NCI-H2171 (cell line): ENCODE measurements at regions not wholly inside any gene's neighbourhood (a gene's known extent, or its start where the extent isn't known, plus 50 kb on each side); places are given as distances from the start of the nearest gene placed in this dataset.

Experiments
- DNase-seq: peaks from one replicate; lab custom pipeline; 2025; lab: John Stamatoyannopoulos, UW

DNA sequence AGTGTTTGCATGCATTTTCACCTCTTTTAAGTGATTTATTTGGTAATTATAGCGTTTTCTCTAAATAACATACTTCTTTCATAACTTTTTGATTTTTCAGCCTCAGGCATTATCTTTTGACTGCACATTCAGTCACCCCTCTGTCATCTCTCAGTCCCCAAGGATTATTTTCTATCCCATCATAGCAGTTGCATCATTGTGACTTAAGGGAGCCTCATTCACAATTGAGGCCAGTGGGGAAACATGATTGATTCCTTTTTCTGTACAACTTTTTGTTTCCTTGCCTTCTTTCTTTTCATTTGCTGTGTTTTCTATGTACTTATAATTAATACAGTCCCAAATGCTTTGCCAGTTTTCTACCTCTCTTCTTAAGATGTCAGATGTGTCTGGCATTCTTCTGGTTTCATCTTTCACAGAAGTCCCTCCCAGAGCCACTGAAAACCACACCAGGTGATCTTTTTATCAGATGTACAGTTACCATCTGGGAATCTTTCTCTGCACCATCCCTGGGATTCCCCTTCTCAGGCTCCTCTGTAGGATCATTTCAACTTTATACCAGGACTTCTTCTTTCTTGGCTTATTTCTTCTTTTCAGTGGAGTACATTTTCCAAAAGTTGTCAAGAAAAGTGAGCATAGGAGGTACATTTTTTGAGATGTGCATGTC is 151.4 kb downstream of the RAP2B start:
- DNase-seq, result no peak

DNA sequence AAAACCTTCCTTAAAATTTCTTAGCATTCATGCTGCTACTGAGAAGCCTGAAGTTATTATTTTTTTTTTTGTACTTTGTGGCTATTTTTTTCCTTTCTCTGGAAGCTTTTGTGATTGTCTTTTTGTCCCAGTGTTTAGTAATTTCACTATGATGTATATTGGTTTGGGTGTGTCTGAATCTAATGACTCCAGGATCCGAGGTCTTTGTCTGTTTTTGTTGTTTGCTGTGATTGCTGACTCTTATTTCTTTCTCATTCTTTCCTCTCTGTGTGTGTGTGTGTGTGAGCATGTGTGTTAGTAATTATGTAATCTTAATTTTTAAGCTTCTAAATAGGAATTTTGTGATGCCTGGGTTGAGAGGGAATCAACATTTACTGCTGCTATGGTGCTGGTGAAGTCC is 152.0 kb downstream of the RAP2B start:
- DNase-seq, result no peak

DNA sequence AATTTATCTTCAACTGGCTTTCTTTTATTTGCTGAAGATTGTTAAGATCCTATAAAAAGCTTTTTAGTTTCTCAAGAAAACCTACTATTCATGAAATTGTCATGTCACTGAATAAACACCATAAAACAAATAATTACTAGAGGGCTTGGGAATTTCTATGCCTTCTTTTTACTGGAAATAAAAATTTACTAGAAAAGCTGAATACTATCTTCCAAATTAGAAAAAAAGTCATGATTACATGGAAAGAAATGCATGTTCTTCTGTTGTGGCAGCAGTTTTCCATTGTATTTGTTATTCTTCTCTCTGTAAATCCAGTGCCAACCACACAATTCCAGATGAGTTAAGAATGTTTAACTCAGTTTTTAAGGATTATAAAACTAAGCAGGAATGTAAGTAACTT is 153.8 kb downstream of the RAP2B start:
- no peak for DNase-seq

DNA sequence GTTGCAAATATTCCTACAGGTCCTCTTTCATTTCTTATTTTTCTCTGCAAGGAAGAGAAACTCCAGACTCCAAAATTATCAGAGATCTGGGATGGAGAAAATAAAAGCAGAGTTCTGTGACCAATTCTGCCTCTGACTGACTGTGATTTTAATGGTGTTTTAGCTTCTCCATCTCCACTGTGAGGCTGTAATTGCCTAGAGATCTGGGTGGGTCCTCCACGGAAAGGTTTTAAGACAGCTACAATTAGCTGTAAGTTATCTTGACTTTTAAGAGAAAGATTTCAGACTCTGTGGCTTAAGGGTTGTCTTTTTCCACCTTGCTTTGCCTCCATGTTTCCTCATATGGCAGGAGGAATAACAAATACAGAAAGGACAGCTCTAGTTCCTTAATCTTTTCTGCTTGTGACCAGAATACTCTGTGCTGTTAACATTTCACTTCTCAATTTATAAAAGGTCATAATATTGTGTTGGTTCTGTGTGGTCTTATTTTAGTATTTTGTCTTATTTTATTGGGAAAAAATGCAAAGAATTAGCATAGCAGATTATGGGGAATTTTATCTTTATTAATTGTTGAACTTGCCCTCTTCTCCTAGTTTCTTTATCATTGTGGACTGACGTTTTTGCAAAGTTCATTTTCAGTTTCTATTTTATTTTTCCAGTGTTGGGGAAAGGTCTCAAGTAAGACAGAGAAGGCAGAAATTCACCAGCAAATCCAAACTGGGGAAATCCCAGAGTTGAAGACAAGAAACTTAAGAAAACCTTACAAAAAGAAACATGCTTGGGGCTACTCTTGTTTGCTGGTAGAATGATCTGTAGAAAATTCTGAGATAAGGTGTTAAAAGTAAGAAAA is 157.9 kb downstream of the RAP2B start:
- DNase-seq, result no peak

DNA sequence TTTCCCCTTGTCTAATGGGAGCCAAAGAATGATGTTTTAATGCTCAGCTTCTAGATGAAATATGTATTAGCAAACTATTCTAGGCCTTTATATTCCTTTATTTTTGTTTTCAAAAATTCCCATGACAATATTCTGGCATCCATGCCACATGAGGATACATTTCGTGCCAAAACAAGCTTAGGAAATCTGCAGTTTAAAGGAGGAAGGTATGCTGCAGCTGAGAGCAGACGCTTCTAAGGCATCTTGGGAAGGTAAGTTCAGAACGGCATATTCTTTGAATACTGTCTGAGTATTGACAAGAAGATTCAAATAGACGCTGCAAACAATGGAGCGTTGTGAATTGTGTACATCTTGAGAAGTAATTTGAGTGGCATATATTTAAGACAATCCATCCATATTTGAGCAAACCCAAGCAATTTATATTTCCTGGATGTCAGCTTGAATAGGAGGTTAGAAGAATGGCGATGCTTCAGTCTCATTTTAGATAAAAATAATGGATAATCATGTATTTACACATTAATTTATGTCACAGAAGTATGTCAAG is 158.6 kb downstream of the RAP2B start:
- no peak for DNase-seq

DNA sequence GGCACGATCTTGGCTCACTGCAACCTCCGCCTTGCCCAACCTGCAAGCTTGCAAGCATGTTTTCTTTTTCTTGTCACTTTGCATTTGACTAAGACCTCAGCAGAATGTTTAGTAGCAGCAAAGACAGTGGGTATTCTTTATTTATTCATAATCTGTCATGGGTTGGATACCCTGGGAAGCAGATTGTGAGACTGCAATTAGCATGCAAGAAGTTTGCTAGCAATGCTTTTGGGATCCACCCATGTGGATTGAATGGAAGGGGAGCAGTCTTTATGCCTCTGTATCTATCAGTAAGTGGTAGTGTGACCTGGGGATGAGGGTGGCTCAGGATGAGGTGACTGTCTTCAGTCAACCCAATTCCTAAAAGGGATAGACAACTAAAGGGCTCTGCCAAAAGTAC is 166.7 kb downstream of the RAP2B start:
- DNase-seq, result no peak

DNA sequence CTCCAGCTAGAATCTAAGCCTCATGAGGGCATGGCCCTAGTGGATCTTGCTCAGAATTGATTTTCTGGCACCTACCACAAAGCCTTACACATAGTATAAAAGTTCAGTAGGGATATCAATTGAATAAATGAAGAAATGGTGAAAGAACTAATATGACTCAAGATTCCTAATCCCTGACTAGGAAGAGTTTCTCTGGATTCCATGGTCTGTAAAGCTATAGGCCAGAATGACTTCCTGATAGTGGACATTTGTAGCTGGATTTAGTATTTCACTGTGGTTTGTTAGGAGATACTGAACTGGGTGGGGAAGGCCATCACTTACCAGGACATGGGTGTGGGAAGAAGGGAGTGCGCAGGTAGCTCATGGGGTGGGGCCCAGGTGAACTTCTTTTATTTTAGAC is 168.9 kb downstream of the RAP2B start:
- DNase-seq, result no peak

DNA sequence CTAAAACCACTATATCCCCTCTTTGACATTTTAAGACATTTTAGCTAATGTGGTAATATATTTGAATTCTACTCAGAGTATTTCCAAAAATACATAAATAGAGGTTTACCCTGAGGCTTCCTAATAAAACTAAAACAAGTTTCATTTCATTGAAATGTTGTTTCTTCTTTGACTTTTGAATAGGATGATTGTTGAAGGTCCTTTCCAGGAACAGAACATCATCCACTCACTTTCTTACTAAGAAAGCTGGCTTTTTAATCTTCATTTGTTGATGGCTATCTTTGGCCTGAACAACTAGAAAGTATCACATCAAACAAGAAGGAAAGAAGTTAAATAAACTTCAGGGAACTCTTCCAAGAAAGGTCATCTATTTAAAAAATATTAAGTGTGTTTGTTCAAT is 169.7 kb downstream of the RAP2B start:
- DNase-seq, result no peak

DNA sequence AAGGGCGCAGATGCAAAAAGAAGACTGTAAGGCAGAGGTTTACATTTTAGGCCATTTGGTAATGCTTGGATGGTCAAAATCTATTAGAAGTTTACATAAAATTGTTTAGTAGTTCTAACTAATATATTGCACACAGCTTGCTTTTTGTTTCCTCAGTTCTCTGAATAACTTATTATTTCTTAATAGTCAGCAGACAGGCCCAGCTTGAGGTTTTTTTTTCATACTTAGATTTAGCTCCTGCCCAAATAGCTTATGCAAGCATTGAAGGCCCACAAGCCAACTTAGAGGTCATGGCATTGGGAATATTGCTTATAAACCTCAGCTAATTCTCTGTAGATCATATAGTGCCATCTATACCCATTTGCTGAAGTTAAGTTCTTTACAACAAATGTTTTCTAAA is 172.5 kb downstream of the RAP2B start:
- DNase-seq, result no peak

DNA sequence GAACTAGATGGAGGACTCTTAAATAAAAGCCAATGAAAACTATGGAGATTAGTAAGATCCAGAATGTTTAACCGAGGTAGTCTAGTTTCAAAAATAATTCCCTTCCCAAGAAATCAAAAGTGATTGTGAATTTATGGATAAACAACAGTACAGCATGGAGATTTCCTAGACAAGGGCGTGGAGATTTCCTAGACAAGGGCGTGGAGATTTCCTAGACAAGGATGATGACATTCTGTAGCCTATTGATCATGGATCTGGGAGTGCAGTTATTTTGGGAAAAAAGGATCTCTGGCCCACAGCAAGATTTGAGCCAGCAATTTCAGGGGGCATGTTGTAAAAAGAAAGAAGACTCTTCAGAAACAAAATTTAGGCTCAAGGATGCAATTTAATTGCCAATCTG is 175.3 kb downstream of the RAP2B start:
- no peak for DNase-seq

DNA sequence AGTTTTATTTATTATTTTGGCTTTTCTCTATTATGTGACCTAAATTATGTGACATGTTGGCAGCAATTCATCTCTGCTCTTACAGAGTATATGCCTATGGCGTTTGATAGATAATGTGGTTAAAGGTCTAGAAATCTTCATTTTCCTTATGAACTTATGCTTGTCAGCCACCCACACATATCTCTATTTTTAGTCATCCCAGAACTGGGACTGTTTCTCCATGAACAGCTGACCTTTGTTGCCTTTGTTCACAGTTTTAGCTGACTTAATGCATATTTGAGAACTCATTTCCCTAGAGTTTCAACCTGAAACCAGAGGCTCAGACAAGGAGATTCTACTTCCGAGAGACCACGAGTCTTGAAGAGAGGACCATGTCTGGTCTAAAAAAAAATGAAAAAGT is 176.5 kb downstream of the RAP2B start:
- no peak for DNase-seq

DNA sequence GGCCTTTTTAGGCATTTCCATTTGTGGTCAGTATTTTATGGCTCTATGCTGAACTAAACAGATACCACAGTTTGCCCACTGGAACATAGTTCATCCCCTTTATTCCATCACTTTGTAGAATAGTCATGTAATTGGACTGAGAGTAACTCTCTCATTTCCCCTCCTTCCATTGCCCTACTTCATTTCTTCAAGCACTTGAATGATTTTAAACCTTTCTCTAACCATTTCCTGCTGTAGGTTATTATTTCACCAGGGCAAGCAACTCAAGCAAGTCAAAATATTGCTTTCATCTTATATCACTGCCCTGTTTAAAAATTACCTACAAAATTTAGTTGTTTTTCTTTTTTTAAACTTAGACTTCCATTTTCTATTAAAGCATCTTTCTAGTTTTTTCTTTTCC is 177.0 kb downstream of the RAP2B start:
- DNase-seq, result no peak

DNA sequence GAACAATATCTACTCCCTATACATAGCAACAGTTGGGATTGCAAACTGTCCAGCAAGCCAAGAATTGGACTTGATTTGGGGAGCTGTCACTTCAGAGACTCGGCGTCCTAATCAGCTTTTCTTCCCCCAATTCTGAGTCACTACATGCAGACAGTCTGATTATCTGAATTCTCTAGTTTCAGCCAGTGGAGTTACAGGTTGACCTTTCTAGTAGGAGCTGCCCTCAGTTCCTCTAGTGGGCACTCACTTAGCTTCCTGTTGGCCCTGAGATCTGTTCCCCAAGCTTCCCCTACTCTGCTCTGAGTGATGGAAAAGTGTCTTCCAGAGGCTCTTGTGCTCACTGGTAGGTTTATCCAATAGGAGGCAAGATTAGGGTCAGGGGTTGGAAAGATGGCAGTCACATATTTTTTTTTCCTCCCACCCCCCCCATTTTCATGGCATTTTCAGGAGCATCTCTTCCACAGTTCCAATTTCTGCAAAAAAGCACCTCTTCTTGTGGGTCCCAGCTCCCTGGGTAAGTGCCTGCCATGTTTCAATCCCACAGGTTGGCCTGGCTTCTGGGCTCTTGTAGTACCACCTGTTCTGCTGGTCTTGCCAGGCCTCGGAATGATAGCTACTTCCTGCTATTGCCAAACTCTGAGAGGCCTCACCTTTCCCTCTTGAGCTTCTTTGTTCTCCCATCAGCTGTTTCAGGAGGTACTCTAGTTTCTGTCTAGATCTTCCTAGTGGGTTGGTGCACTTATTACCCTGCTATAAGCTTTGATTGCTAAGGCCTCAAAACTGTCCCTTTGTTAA is 182.2 kb downstream of the RAP2B start:
- DNase-seq, result no peak

DNA sequence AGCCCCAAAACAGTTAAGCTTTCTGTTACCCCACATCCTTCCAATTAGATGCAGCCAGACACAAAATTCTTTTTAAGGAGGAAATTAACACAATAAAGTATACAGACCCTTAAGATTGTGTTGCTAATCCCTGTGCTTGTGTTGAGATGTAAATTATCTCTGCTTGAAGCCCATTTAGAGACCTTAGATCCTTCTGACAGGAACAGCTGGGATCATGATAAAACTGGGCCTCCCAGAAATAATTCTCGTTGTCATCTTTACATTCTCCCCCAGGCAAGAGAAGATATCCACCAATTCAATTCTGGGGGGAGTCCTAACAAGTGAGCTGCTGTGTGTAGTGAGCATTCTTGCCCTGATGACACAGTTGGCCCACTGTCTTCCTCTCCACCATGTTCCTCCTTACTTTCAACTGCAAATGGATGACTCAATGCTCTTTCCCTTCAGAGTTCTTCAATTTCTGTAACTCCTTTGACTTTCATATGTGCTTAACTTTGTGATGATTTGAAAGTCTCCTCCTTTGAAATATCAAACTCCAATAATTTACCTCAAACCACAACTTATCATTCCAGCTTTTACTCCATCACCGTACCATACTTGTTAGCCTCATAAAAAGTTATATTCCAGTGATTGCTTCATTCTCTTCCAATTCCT is 186.6 kb downstream of the RAP2B start:
- no peak for DNase-seq

DNA sequence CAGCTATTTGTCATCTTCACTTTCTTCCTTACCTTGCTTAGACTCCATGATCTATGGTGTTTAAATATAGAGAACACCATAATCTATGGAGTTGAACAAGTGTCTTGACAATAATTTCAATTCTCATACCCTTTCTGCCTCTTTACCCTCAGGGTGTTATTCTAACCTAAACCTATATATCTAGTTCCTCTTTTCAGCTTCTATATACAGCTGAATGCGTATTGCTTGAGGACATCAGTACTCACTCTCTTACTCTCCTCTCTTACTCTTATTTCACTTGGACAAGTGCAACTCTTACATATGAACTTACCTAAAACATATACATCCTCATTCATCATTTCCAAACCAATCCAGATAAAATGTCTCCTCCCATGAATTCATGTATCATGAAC is 187.1 kb downstream of the RAP2B start:
- no peak for DNase-seq

DNA sequence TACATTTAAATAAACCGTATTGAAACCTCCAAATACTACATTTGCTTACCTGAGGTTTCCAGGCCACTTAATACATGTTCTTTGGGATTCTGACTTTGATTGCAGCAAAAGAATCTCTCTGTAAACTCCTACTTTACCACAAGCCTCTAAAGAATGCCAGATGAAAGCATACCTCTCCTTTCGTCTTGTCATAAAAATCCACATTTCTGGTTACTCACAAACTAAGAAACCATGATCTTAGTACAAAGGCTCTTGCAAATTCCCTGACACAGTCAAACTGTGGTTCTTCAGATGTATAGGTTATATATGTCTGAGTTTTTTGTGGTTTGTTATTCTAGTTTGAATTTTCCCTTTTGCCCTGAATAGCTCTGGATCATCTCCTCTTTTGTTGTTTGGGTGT is 188.4 kb downstream of the RAP2B start:
- no peak for DNase-seq

DNA sequence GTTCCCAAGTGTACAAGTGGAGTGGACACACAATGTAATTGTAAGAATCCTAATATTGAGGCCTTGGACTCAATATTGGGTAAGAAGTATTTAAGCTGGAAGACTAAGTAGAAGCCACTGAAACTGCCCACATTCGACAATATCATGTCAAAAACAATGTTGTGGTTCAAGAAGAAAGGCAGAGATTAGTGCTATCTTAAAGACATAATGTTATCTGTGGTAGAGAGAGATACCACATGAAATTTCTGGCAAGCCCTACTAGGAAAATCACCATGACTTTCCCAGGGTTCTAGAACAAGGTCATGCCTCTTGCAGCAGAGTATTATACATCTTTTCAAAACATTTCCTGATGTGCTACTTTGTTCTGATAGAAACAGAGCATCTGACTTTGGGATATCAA is 192.6 kb downstream of the RAP2B start:
- DNase-seq, result no peak

DNA sequence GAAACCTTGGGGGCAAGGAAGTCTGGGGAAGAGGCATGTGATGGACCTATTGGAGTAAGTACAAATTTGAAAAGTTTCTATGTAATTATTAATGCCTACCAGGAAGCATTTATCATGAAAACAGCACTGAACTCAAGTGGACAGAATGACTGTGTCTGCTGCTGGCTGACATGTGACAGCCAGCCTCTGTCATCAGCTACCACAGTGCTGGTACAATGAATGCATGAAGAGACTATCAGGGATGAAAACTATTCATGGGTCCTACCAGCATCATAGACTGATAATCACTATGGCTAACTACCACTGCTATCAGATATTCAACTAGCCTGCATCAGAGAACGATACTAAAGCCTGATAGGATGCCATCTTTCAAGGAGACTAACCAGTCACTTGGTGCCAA is 193.5 kb downstream of the RAP2B start:
- DNase-seq, result no peak

DNA sequence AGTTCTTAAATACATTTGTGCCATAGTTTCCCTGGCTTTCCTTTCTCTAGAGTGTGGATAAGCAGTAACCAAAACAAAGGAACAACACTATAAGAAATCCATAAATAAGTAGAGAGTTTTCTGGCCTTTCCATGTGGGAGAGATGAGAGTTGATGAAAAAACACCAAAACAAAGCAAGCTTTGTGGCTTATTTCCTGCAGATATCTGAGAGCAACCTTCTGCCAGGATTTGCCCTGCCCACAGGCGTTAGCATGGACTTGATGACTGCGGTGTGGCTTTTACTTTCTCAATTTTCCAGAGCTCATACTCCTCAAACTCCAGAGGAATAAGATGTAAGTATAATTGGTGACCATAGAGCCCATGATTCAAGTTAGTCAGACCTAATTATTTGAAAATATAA is 194.9 kb downstream of the RAP2B start:
- DNase-seq, result no peak

DNA sequence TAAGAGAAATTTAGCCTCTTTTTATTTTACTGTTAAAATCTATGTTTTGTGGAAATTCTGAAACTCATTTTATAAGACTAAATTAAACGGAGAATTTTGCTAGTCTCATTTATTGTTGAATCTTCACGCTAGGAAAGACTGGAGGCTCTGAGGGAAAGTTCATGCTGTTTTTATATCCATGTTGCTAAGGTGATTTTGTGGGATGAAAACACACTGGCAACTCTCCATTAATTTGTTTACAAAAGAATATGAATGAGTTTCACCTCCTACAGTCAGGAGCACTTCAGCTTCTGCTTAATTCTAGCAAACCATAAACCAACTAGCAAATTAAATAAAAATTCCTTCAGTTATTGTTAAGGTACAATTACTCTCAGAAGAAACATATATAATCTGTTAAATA is 195.4 kb downstream of the RAP2B start:
- no peak for DNase-seq

DNA sequence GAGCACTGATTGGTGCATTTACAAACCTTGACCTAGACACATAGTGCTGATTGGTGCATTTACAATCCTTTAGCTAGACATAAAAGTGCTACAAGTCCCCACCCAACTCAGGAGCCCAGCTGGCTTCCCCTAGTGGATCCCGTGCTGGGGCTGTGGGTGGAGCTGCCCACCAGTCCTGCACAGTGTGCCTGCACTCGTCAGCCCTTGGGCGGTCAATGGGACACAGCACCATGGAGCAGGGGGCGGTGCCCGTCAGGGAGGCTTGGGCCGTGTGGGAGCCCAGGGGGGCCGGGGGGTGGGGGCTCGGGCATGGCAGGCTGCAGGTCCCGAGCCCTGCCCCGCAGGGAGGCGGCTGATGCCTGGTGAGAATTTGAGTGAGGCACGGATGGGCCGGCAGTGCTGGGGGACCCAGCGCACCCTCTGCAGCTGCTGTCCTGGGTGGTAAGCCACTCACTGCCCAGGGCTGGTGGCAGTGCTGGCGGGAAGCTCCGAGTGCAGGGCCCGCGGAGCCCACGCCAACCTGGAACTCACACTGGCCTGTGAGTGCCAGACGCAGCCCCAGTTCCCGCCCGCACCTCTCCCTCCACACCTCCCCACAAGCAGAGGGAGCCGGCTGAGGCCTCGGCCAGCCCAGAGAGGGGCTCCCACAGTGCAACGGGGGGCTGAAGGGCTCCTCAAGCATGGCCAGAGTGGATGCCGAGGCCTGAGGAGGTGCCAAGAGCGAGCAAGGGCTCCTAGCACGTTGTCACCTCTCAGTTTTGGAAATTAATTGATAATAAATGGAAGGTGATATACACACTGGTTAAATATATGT is 207.7 kb downstream of the RAP2B start:
- no peak for DNase-seq
